Tibial nerve (tissue), 4 donors: ENCODE measurements at regions not wholly inside any gene's neighbourhood (a gene's known extent, or its start where the extent isn't known, plus 50 kb on each side); places are given as distances from the start of the nearest gene placed in this dataset.

Source experiments
- EP300 ChIP-seq, 2 donors: sonication (generic); formaldehyde crosslinking; IDR thresholded peaks; one replicate each; pipeline ENCODE4 v1.6.1; 2017; ENCODE audit warnings: antibody characterized with exemption in 2 of 2, mild to moderate bottlenecking in 1 of 2
- POLR2A ChIP-seq, 2 donors: fragments of 450-650 bp; IDR thresholded peaks; one replicate each; pipeline ENCODE4 v1.6.1; 2017; ENCODE audit warnings: antibody characterized with exemption in 2 of 2, mild to moderate bottlenecking in 2 of 2, moderate library complexity in 2 of 2
- TF ChIP-seq, protein P1 (sequence below), 5 experiments: fragments of 200-600 bp in 3 of 5; fragments of 450-650 bp in 2 of 5; sonication (generic) in 3 of 5; IDR thresholded peaks; one replicate each; pipeline ENCODE4 v1.5.1; 2016 to 2019; ENCODE audit warnings: antibody characterized with exemption in 5 of 5, mild to moderate bottlenecking in 3 of 5, moderate library complexity in 2 of 5

DNA sequence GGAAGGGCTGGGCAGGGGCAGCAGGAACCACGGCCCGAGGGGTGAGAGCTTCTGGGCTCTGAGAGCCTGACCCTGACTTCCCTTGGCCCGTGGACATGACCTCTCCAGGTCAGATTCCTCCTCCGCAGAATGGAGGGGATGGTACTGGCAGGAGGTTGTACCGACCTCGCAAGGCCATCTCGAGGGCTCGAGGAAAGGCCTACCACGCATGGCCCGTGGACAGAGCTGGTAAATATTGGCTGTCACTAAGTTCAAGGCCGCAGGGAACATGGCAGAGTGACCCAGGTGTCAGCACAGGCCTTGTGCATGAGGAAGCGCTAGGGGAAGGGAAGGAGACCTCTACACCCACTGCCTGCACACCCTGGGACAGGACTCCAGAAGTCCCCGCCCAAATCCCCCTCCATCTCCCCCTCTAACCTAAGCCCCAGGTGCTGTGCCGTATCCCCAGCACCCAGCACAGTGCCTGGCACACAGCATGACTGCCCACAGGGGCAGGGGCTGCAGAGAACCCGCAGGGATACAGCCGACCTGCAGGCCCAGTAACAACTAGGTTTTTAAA, 54.9 kb upstream of the PPP2R5C start:
- TF ChIP-seq, protein P1, sequence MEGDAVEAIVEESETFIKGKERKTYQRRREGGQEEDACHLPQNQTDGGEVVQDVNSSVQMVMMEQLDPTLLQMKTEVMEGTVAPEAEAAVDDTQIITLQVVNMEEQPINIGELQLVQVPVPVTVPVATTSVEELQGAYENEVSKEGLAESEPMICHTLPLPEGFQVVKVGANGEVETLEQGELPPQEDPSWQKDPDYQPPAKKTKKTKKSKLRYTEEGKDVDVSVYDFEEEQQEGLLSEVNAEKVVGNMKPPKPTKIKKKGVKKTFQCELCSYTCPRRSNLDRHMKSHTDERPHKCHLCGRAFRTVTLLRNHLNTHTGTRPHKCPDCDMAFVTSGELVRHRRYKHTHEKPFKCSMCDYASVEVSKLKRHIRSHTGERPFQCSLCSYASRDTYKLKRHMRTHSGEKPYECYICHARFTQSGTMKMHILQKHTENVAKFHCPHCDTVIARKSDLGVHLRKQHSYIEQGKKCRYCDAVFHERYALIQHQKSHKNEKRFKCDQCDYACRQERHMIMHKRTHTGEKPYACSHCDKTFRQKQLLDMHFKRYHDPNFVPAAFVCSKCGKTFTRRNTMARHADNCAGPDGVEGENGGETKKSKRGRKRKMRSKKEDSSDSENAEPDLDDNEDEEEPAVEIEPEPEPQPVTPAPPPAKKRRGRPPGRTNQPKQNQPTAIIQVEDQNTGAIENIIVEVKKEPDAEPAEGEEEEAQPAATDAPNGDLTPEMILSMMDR (IDR thresholded peaks at IDR 0.05): no peak
- TF ChIP-seq POLR2A (IDR thresholded peaks at IDR 0.05) (no peak), EP300 (IDR thresholded peaks at IDR 0.05) (no peak)
